Activated CD4-positive, alpha-beta T cell treated with anti-CD3 and anti-CD28 coated beads, Interleukin-2, Interleukin-4, amounts not matched to agents 100 ng/mL and 50 ng/mL, durations not matched to agents 16 hours and 8 hours (primary cell): ENCODE measurements at regions not wholly inside any gene's neighbourhood (a gene's known extent, or its start where the extent isn't known, plus 50 kb on each side); places are given as distances from the start of the nearest gene placed in this dataset.
"Not testable (repeated sequence)": the region's sequence is repeated elsewhere in the genome, so short reads cannot be mapped to it uniquely, and the experiment has no call there.

Experiments used
- DNase-seq: peaks from one replicate; pipeline ENCODE4 v3.0.0-alpha.2; 2020; ENCODE audit warnings: low spot score

DNA sequence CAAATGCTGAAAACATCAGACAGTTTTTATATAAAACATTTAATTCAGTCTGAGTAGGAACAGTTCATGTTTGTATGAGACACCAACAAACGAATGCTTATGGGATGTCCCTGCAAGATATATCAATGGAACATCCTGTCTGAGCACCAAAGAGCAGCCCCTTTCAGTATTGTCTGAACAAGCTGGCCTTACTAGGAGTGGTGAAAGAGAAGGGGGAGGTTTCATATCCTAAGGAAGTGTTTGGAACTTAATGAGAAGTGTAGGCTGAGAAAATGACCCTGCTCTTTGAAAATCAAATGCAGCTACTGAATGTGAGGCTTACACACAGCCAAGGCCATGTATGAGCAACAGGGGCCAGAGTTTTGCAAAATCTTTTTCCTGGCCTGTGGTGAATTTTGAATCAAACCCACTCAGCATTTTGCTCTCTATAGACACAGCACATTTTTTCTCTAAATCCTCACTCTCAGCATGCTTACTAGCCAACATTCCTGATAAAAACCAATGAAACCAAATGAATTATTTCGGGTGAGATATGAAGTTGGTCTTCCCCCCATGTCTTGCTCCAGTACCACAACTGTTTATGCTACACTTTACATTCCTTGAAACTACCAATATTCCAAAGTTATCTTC lies 119.4 kb downstream of the LUZP4 start:
- no peak for DNase-seq

GRCh38 chrX:115409551-115409950 lies 120.0 kb downstream of the LUZP4 start:
- DNase-seq, result no peak

- DNase-seq, result no peak
Measured at GRCh38 chrX:115410731-115411428, 121.4 kb downstream of the LUZP4 start.

- no peak for DNase-seq
Measured at GRCh38 chrX:115413246-115413878, 123.8 kb downstream of the LUZP4 start.

GRCh38 chrX:115419069-115419468 lies 129.6 kb downstream of the LUZP4 start:
- DNase-seq, result no peak

DNA sequence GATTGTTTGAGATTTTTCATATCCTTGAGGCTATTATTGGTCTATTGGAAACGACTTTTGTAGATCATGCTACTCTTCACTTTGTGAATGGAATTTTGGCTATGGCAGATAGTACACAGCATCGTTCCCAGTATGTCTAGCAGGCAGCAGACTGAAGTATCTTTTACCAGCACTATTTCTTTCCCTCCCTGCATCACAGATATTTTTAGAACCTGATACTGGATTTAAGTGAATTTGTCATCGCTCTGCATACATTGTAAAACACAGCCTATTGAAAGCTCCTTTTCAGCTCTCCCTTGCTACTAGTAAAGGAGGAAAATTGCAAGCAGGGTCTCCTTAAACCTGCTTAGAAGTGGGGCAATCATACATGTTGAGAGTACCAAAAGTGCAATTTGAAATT lies 133.6 kb downstream of the LUZP4 start:
- no peak for DNase-seq

DNA sequence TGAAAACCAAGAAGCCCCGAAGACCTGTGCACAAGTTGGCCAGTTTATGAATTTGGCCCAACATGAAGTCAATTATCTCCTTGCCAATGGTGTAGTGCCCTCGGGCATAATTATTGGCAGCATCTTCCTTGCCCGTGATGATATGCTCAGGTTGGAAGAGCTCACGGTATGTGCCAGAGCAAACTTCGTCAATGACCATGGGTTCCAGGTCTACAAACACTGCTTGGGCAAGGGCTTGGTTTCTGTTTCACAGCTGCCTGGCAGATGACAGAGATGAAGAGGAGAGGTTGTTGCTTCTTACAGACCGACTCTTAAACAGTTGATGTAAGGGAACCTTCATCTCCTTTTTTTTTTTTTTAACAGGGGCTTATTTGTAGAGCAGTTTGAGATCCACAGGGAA lies 135.6 kb upstream of the PLS3 start:
- no peak for DNase-seq

- no peak for DNase-seq
Measured at GRCh38 chrX:115427861-115428410, 133.0 kb upstream of the PLS3 start.

DNA sequence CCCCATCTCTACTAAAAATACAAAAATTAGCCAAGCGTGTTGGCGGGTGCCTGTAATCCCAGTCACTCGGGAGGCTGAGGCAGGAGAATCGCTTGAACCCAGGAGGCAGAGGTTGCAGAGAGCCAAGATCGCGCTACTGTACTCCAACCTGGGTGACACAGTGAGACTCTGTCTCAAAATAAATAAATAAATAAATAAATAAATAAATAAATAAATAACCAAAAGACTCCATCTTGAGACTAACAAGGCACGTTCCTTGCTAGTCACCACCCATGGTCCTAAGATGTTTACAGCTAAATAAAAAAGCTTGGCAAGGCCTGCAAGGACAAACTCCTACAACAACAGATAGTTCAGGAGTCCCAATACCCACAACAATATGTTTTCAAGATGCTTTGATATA lies 126.1 kb upstream of the PLS3 start:
- not testable (repeated sequence) for DNase-seq

DNA sequence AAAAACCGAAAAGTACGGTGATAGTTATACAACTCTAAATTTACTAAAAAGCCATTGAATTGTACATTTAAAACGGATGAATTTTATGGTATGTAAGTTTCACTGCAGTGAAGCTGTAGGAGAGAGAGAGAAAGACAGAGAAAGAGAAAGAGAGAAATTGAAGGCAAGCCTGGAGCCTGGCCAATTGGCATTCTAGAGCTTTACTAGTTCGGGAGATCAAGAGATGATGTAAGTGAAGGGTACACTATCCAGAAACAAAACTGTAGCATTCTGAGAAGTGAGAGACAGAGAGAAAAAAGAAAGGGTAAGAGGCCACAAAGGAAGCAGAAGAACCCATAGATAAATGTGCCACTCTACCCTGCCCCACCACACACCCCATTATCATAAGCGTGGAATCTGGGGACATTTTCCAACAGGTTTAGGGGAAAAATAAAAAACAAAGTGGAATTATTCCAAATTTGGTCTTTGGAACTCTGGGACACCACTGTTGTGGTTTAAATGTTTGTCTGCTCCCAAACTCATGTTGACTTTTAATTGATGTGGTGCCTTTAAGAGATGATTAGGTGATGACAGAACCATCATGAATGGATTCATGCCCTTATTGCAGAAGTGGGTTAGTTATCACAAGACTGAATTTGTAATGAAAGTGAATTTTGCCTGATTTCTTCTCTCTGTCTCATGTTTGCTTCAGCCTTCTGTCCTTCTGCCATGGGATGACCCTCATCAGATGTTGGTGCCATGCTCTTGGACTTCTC lies 123.0 kb upstream of the PLS3 start:
- no peak for DNase-seq

GRCh38 chrX:115448146-115448545 lies 112.8 kb upstream of the PLS3 start:
- DNase-seq, result no peak

DNA sequence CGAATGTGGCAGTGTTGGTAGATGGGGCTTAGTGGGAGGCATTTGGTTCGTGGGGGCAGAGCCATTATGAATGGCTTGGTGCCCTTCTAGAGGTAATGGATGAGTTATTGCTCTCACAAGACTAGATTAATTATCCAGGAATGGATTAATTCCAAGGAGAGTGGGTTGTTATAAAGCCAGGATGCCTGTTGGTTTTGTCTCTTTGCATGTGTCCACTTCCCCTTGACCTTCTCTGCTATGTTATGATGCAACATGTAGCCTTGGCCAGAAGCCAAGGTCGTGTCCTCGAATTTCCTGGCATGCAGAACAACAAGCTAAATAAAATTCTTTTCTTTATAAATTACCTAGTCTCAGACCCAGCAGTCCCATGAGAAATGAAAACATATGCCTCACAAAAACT lies 111.2 kb upstream of the PLS3 start:
- no peak for DNase-seq

- DNase-seq, result no peak
Measured at GRCh38 chrX:115452251-115452650, 108.7 kb upstream of the PLS3 start.

DNA sequence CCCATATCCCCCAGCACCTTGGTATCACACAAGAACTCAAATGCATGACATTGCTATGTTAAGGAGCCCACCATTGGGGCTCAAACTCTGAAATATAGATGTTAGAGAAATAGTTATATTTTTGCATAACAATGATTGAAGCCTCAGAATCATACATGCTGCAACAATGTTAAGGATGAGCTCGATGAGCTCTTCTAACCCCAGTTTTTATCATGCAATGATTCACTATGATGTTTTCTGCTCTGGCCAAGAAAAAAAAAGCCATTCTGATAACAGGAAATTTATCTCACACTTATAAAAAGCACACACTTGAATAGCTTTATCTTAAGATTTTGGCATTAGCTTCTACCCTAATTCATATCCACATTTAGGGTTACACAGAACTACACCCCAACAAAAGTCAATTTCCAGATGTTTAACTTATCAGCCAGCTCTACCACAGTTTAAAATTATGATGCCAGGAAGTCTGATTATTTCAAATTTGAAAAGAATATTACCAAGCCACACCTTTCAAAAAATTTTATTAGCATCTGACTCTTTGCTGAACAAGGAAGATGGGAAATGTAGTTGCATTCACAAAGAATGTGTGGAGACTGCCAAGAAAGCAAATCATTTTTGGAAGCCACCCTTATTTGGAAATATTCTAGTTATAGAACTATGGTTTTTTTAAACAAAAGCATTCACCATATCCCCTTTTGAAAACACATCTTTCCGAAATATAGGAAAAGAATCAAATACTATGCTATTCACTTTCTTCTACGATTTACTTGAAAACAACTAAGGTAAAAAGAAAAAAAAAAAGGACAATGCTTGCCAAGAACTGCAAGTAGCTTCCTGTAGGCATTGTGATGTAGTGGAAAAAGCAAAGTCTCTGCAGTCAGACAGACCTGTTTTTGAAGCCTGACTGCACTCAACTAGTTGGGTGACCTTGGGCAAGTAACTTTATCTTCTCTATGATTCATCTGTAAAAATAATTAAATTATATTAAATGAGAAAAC lies 100.8 kb upstream of the PLS3 start:
- no peak for DNase-seq

- no peak for DNase-seq
Measured at GRCh38 chrX:115462406-115462805, 98.6 kb upstream of the PLS3 start.

GRCh38 chrX:115467961-115468360 lies 93.0 kb upstream of the PLS3 start:
- DNase-seq, result no peak

GRCh38 chrX:115472131-115472530 lies 88.8 kb upstream of the PLS3 start:
- DNase-seq, result no peak

DNA sequence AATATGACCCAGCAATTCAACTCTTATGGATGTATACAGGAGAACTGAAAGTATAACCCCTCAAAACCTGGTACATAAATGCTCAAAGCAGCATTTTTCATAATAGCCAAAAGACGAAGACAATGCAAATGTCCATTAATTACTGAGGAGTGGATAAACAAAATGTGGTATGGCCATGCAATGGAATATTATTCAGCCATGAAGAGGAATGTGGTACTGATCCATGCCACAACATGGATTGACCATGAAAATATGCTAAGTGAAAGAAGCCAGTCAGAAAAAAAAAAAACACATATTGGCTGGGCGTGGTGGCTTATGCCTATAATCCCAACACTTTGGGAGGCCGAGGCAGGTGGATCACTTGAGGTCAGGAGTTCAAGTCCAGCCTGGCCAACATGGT lies 74.5 kb upstream of the PLS3 start:
- no peak for DNase-seq

DNA sequence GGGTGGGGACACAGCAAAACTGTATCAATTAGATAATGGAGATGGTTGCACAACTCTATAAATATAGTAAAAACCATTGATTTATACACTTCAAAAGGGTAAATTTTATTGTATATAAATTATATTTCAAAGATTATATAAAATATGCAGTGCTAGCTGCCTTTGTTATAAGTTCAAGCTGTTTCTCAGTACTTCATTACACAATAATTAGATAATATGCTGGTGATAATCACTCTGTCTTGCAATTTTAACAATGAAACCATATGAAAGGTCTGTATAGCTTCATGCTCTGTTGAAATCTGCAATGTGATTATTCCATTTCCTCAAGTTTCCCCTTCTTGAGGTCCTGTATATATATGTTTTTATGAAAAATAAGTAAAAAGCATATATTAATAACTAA lies 73.4 kb upstream of the PLS3 start:
- no peak for DNase-seq

DNA sequence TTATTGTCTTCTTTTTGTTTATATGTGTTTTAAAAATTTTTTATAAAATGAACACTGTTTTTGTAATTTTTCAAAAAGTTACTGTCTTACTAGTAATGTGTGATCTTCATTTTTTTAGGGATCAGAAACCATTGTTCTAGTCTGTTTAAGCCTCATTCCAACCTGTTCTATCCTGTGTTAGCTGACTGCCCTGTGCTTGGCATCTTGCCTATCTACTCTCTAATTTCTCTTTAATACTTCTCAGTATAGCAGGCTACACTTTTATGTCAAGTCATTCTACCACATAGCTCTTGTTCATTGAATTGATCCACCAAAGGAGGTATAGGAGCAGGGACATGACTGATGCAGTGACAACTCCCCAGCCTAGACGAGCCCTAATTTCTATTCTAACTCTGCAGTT lies 70.2 kb upstream of the PLS3 start:
- no peak for DNase-seq

- no peak for DNase-seq
Measured at GRCh38 chrX:115491766-115492165, 69.2 kb upstream of the PLS3 start.
